ENCODE measurements at regions not wholly inside any gene's neighbourhood (a gene's known extent, or its start where the extent isn't known, plus 50 kb on each side); places are given as distances from the start of the nearest gene placed in this dataset.

DNA sequence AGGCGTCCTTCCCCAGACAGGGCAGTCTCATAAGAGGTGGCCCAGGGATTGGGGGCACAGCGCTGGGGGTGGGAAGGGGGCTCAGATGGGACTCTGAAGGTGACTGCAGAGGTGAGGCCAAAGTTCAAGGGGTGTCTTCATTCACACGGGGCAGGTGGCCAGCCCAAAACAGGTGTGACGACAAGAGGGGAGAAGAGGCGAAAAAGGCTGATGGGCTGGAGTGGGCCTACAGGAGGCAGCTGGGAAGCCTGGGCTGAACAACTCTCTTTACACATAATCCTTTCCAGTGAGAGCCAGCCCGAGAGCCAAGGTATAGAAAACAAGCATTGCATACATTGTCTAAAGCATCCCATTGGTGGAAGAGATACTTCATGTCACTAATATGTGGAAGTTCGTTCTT lies 130.9 kb upstream of the ASB18 start:
- DNase-seq (ENCODE audit: low read depth in 1 of 2, low spot score in 1 of 2), result no peak
- Histone ChIP-seq H3K27me3 (ENCODE audit: insufficient read depth, poor library complexity, severe bottlenecking) (no peaks in the 10 kb centered on the region), H3K4me3 (replicated peaks; ENCODE audit: insufficient read depth, low read length) (no peak overlapping the region), H3K27ac (replicated peaks) (no peak overlapping the region)
- TF ChIP-seq, protein P1, sequence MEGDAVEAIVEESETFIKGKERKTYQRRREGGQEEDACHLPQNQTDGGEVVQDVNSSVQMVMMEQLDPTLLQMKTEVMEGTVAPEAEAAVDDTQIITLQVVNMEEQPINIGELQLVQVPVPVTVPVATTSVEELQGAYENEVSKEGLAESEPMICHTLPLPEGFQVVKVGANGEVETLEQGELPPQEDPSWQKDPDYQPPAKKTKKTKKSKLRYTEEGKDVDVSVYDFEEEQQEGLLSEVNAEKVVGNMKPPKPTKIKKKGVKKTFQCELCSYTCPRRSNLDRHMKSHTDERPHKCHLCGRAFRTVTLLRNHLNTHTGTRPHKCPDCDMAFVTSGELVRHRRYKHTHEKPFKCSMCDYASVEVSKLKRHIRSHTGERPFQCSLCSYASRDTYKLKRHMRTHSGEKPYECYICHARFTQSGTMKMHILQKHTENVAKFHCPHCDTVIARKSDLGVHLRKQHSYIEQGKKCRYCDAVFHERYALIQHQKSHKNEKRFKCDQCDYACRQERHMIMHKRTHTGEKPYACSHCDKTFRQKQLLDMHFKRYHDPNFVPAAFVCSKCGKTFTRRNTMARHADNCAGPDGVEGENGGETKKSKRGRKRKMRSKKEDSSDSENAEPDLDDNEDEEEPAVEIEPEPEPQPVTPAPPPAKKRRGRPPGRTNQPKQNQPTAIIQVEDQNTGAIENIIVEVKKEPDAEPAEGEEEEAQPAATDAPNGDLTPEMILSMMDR (IDR thresholded peaks at IDR 0.05; ENCODE audit: insufficient read depth, low read length), result no peak
- TF ChIP-seq REST (IDR thresholded peaks at IDR 0.05; ENCODE audit: insufficient replicate concordance, low read depth) (no peak), GABPA (IDR thresholded peaks at IDR 0.05; ENCODE audit: low read depth) (no peak), SPI1 (IDR thresholded peaks at IDR 0.05; ENCODE audit: borderline replicate concordance, low read depth) (no peak), POLR2AphosphoS5 (IDR thresholded peaks at IDR 0.05; ENCODE audit: low read depth) (no peak)

GRCh38 chr2:236396818-236397350 lies 132.7 kb upstream of the ASB18 start:
- H3K27ac ChIP-seq (replicated peaks), result no peak overlapping the region
- no peak overlapping the region for H3K4me3 ChIP-seq (replicated peaks; ENCODE audit: insufficient read depth, low read length)
- H3K27me3 ChIP-seq (ENCODE audit: insufficient read depth, poor library complexity, severe bottlenecking), result no peaks in the 10 kb centered on the region
- no peak for DNase-seq (ENCODE audit: low read depth in 1 of 2, low spot score in 1 of 2)
- TF ChIP-seq REST (IDR thresholded peaks at IDR 0.05; ENCODE audit: insufficient replicate concordance, low read depth) (no peak), POLR2AphosphoS5 (IDR thresholded peaks at IDR 0.05; ENCODE audit: low read depth) (no peak), SPI1 (IDR thresholded peaks at IDR 0.05; ENCODE audit: borderline replicate concordance, low read depth) (no peak), GABPA (IDR thresholded peaks at IDR 0.05; ENCODE audit: low read depth) (no peak)
- TF ChIP-seq, protein P1 (IDR thresholded peaks at IDR 0.05; ENCODE audit: insufficient read depth, low read length), result no peak

GRCh38 chr2:236397681-236398080 lies 133.5 kb upstream of the ASB18 start:
- TF ChIP-seq REST (IDR thresholded peaks at IDR 0.05; ENCODE audit: insufficient replicate concordance, low read depth) (no peak), SPI1 (IDR thresholded peaks at IDR 0.05; ENCODE audit: borderline replicate concordance, low read depth) (no peak), POLR2AphosphoS5 (IDR thresholded peaks at IDR 0.05; ENCODE audit: low read depth) (no peak), GABPA (IDR thresholded peaks at IDR 0.05; ENCODE audit: low read depth) (no peak)
- TF ChIP-seq, protein P1 (IDR thresholded peaks at IDR 0.05; ENCODE audit: insufficient read depth, low read length), result no peak
- DNase-seq (ENCODE audit: low read depth in 1 of 2, low spot score in 1 of 2), result no peak
- Histone ChIP-seq H3K27me3 (ENCODE audit: insufficient read depth, poor library complexity, severe bottlenecking) (no peaks in the 10 kb centered on the region), H3K4me3 (replicated peaks; ENCODE audit: insufficient read depth, low read length) (no peak overlapping the region), H3K27ac (replicated peaks) (no peak overlapping the region)

All from HL-60 (cell line).